Inflammatory macrophage (primary cell): ENCODE measurements at regions not wholly inside any gene's neighbourhood (a gene's known extent, or its start where the extent isn't known, plus 50 kb on each side); places are given as distances from the start of the nearest gene placed in this dataset.

Experiments
- DNase-seq, 2 donors: peaks; one replicate each; pipeline ENCODE4 v3.0.0-alpha.2; 2020 to 2022

GRCh38 chr10:131445623-131446022 lies 134.1 kb upstream of the TCERG1L start:
- no peak for DNase-seq

- DNase-seq, result no peak
Observed at GRCh38 chr10:131446171-131446570, 134.7 kb upstream of the TCERG1L start.

GRCh38 chr10:131448171-131448570 lies 136.7 kb upstream of the TCERG1L start:
- no peak for DNase-seq

DNA sequence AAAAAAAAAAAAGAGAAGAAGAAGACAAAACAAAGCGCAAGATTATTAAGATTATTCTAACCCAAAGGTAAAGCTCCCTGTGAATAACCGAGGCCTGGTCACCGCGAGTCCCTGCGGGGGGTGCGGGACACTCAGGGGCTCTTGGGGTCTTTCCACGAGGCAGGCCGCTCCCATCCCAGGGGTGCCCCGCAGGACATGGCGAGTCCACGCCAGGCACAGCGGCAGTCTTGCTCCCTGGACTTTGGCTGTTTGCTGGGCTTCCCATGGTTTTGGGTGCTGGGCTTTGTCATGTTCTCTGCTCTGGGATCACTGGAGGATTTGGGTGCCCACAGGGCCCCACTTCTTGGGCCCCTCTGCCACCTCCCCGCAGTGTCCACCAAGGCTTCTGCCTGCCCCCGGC lies 137.4 kb upstream of the TCERG1L start:
- no peak for DNase-seq

DNA sequence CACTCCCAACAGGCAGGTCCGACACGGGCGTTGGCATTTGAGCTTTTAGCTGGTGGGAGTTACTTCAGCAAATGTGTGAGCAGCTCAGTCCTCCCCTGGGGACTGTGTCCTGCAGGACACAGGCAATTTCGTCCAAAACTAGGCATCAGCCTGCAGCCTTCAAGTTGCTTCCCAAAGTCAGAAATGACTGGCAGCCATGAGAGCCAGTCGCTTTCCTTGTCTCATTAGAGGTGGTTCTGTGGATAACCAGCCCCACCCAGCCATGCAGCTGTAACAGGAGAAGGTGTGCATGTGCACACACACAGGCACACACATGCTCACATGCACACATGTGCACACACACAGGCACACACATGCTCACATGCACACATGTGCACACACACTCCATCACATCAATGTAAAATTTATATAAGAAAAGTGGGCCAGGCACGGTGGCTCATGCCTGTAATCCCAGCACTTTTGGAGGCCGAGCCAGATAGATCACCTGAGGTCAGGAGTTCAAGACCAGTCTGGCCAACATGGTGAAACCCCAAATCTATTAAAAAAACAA lies 138.8 kb upstream of the TCERG1L start:
- no peak for DNase-seq

DNA sequence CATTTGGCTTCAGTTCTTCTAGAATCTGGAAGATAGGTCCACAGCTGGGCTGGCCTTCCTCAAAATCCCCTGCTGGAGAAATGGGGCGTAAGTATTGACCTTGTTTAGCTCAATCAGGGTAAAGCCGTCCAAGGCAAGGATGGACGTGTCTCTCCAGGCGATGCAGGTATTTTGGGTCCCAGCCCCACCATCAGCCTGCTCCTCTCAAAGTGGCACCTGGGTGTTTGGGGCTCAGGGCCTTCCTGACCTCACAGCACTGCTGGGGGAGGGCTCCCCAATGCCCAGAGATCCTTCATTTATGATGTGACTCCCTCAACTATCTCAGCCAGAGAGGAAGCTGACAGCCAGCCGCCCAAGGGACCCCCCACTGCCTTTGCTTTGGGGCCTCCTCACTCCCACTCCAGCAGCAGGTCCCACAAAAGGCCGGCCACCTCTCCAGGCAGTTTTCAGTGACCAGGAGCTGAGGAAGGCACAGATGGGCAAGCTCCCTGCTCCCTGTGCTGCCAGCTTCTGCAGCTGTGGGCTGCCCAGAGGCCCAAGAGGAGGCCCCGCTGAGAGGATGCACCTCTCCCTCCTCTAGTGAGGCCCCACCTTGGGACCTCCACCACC lies 140.0 kb upstream of the TCERG1L start:
- no peak for DNase-seq

GRCh38 chr10:131452926-131453720 lies 141.6 kb upstream of the TCERG1L start:
- no peak for DNase-seq

GRCh38 chr10:131453721-131454634 lies 142.5 kb upstream of the TCERG1L start:
- peak; percentile 62 to 68 for DNase-seq

DNA sequence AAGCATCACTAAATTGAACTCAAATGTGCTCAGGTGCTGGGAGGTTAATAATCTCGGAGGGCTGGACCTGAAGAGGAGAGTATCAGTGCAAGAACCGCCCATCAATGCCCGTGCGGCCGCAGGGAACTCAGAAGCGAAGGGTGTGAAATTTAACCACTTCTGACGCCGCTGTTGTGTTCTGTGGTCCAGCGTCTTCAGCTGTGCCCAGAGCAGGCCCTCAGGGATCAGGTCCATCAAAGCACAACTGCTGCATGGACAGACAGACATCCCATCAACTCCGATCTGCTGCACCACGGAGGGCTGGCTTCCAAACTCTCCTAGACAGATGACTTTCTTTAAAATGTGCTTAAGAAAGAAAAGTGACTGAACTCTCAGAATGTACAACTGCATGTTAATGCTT lies 144.9 kb upstream of the TCERG1L start:
- DNase-seq, result no peak

DNA sequence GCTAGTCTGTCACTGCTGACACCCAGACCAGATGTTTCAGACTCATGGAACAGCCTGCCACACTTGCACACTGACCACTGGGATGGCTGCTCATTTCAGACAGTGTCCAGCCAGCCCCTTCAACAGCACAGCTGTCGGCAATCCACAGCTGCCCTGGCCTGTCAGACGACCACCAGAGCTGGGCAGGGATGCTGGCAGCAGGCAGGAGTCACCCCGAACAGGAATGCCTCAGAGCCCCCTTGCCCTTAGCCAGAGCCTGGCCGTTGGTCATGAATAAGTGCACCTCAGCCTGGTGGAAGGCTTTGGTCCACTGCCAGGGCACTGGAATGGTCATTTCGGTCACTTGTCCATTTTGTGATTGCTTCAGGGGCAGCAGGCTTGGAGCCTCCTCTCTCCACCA lies 149.6 kb upstream of the TCERG1L start:
- DNase-seq, result no peak

DNA sequence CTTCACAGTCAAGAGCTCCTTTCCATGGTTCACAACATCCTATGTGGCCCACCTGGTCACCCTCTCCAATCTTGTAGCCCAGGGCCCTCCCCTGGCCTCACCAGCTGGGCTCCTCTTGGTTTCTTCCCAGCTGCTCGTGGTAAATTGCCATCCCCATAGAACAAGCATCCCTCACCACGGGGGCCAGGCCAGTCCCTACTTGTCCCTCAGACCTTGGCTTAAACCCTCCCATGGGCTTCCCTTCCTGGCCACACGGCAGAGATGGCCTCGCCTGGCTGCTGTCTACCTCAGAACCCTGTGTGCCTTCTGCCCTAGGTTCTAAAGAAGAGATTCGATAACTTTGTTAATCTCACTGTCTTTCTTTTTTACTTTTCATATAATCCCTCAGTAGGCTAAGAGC lies 153.3 kb upstream of the TCERG1L start:
- DNase-seq, result no peak

DNA sequence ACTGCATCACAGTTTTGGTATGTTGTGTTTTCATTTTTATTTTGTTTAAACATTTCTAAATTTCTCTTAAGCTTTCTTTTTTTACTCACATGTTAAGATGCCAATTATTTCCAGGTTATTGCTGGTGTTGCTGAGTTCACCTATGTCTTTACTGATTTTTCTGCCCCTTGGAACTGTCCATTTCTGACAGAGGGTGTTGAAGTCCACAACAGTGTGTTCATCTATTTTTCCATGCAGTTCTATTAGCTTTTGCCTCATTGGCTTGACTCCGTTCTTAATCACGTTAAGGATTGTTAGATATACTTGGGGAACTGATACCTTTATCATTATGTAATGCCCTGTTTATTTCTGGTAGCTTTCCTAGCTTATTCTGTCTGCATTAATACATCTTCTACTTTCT lies 158.0 kb upstream of the TCERG1L start:
- no peak for DNase-seq

DNA sequence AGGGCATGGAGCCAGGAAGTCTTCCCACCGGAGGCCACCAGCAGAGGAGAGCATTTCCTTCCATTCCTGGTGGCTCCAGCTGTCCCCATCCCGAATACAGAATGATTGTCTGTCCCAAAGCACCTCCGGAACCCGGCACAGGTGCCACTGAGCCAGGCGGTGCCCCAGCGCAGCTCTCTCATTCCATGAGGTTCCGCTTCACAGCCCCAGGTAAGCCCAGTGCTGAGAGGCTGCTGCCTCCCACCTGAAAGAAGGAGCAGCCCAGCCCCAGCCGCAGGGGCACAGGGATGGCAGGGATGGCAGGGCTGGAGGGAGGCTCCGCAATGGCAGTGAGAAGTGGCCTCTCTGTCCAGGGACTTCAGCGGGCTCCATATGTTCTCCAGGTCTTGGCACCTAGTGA lies 162.1 kb upstream of the TCERG1L start:
- no peak for DNase-seq

- DNase-seq, result no peak
Observed at GRCh38 chr10:131474416-131474815, 162.9 kb upstream of the TCERG1L start.

DNA sequence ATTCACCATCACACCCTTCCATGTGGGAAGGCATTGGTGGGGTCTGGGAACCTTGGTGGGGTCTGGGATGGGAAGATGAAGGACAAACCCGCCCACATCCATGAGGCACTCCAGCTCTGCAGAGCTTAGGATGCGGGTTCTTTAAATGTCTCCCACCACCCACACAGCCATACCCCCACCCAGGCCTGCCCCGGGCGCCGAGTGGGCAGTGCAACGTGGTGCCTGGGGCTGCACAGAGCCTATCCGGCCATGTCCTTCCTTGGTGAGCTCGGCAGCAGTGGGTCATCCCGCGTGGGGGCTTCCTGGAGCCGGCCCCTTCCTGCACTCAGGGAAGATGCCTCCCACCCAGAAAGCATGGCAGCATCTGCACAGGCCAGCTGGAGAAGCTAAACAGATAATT lies 163.5 kb upstream of the TCERG1L start:
- DNase-seq, result no peak

DNA sequence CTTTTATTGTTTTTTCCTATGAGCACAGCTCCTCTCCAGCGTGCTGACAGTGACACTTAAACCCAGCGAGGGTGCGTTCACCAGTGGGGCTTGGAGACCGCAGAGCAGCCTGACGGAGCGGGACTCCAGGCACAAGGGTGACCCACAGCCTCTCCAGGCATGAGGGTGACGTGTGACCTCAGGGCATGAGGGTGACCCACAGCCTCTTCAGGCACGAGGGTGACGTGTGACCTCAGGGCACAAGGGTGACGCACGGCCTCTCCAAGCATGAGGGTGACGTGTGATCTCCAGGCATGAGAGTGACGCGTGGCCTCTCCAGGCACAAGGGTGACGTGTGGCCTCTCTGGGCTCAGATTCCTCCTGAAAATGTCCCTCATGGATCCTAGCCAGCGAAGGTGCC lies 164.3 kb upstream of the TCERG1L start:
- DNase-seq, result no peak

DNA sequence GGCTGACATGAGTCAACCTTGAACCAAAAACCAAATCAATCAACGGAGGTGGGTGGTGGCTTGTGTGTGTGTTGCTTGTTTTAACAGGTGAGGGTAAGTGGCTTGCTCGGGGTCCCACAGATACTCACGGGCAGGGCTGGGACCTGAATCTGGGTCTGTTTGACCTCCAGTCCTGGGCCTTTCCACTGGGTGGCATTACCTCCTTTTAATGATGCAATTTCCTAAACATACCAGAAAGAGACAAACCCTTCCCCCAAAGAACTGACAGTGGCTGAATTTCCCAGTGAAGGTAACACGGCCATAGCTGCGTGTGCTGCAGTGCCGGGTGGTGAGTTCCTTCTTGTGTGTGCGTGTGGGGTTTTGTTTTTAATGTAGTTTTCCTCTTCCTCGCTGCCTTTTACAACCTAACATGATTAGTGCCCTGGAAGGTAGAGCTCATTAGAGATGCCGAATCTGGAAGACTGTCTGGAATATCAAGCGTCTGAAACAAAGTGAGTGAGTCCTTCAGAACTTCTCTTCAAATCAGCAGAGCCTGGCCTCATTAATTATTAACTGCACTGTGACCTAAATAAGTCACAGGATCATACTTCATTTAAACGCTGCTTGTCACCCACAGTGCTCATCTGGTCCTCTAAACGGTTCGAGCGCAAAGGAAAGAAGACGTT lies 166.1 kb upstream of the TCERG1L start:
- DNase-seq, result no peak

- DNase-seq, result no peak
Observed at GRCh38 chr10:131478377-131478989, 167.0 kb upstream of the TCERG1L start.

- no peak for DNase-seq
Observed at GRCh38 chr10:131480066-131480465, 168.5 kb upstream of the TCERG1L start.

GRCh38 chr10:131480861-131481260 lies 169.3 kb upstream of the TCERG1L start:
- DNase-seq, result no peak

DNA sequence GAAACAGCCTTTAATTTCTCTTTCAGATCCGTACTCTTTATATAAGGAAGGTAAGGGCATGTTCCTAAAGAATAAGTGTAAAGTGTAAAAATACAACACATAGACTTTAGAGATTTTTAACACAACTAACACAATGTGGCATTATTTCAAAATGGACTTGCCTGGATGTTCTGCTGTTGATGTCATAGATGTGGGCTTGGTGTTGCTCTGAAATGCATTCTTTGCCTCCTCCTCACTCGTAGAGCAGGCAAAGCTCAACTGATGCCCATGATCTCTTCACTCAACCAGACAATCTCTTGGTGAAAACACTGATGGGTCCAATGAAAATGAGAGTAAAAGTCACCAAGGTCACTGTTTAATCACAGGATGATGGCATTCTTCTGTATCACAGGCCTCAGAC lies 174.2 kb upstream of the TCERG1L start:
- no peak for DNase-seq

DNA sequence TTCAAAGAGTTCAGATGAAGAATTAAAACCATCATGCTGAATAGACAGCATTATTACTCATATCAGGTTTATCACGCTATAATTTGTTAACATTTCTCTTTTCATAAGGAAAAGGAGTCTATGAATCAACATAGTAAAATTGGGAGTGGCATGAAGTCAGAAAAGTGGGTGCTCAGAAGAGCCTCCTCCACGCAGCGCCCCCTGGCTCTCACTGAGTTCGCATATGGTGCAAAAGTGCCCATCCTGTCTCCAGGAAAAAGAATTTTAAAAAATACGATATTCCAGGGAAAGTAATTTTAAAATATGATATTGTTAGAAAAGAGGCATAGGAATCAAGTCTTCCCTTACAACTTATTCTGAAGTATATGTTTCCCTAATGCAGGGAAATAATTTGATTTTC lies 176.3 kb upstream of the TCERG1L start:
- no peak for DNase-seq
